HepG2 (cell line): ENCODE measurements at regions not wholly inside any gene's neighbourhood (a gene's known extent, or its start where the extent isn't known, plus 50 kb on each side); places are given as distances from the start of the nearest gene placed in this dataset.

Experiments
- ATAC-seq: fragments of 200-7000 bp; cut with Tn5 transposase; 3 replicates; pipeline ENCODE4 v1.9.1; 2020; ENCODE audit warnings: mild to moderate bottlenecking, moderate library complexity
- BruUV-seq: library from RNA; stranded (reverse); fragments of 400-500 nt; replicated peaks from 2 replicates; lab custom pipeline; 2021; lab: Mats Ljungman, UMichigan
- CTCF ChIA-PET: fragments of 300-600 bp; formaldehyde crosslinking; extraction: SDS; loops from one replicate; lab custom pipeline; 2021; ENCODE audit warnings: low total read pairs, inconsistent platforms, low intra/inter-chr PET ratio; lab: Yijun Ruan, JAX
- POLR2A ChIA-PET: fragments of 350-600 bp; sonication (Branson Sonifier 250); formaldehyde crosslinking; loops from one replicate; lab custom pipeline; 2020; ENCODE audit warnings: antibody characterized with exemption, inconsistent platforms; lab: Yijun Ruan, JAX
- DNase-seq: peaks from one replicate; pipeline ENCODE4 v3.0.0-alpha.2; 2015; ENCODE audit warnings: low spot score
- FAIRE-seq: peaks from 3 replicates; lab custom pipeline; 2011; peaks lifted over from hg19 to GRCh38; lab: Jason Lieb, UNC
- H2AFZ ChIP-seq: one replicate; pipeline ENCODE4 v1.6.1; 2011; ENCODE audit warnings: low read length, inconsistent platforms
- H3K27ac ChIP-seq: fragments of 300-600 bp; 3 replicates; pipeline ENCODE4 v1.8.0; 2011; ENCODE audit warnings: mixed run types, mild to moderate bottlenecking, mixed read lengths, low read length, inconsistent platforms; ENCODE audit not compliant: insufficient read depth; ENCODE audit errors: extremely low read length
- H3K27me3 ChIP-seq, 2 experiments: fragments of 200-600 bp in 1 of 2; 2 replicates in 1 of 2; 3 replicates in 1 of 2; pipeline versions ENCODE4 v1.6.0 to v1.8.0; 2011; ENCODE audit warnings: low read length in 2 of 2, mild to moderate bottlenecking in 2 of 2, moderate library complexity in 2 of 2, inconsistent platforms in 1 of 2; ENCODE audit not compliant: insufficient read depth in 2 of 2, control insufficient read depth in 1 of 2
- H3K36me3 ChIP-seq, 2 experiments: fragments of 200-600 bp in 1 of 2; replicated peaks in 1 of 2; 2 replicates in 1 of 2; 3 replicates in 1 of 2; pipeline versions ENCODE4 v1.5.1 to v1.8.0; 2011; ENCODE audit warnings: low read length in 2 of 2, inconsistent platforms in 1 of 2; ENCODE audit not compliant: insufficient read depth in 2 of 2, control insufficient read depth in 1 of 2
- H3K4me1 ChIP-seq: 2 replicates; pipeline ENCODE4 v1.5.1; 2012; ENCODE audit warnings: low read length, inconsistent platforms; ENCODE audit not compliant: insufficient read depth
- H3K4me2 ChIP-seq: 2 replicates; pipeline ENCODE4 v1.6.0; 2011; ENCODE audit warnings: low read depth, low read length, inconsistent platforms
- H3K4me3 ChIP-seq, 3 experiments: fragments of 200-600 bp in 1 of 3; sonication (generic), shearing (Covaris generic) in 1 of 3; replicated peaks in 1 of 3; 2 replicates each; pipeline ENCODE4 v1.5.1; 2011 to 2016; ENCODE audit warnings: low read length in 3 of 3, inconsistent platforms in 2 of 3, low read depth in 2 of 3, mild to moderate bottlenecking in 2 of 3, control low read depth in 1 of 3, mixed read lengths in 1 of 3; ENCODE audit not compliant: insufficient read depth in 1 of 3
- H3K79me2 ChIP-seq: one replicate; pipeline ENCODE4 v1.6.1; 2011; ENCODE audit warnings: low read length, inconsistent platforms; ENCODE audit not compliant: insufficient read depth
- H3K9ac ChIP-seq: 2 replicates; pipeline ENCODE4 v1.6.0; 2011; ENCODE audit warnings: mild to moderate bottlenecking, low read depth, low read length, inconsistent platforms; ENCODE audit not compliant: insufficient read depth
- H3K9me3 ChIP-seq: 2 replicates; pipeline ENCODE4 v1.5.1; 2012; ENCODE audit warnings: mild to moderate bottlenecking, low read length
- H4K20me1 ChIP-seq: 2 replicates; pipeline ENCODE4 v1.6.0; 2011; ENCODE audit warnings: inconsistent platforms, mild to moderate bottlenecking, low read length, moderate library complexity; ENCODE audit not compliant: insufficient read depth
- ARNT ChIP-seq: fragments of 450-650 bp; IDR thresholded peaks from 2 replicates; pipeline ENCODE4 v1.6.1; 2017
- DMAP1 ChIP-seq: IDR thresholded peaks from 2 replicates; pipeline ENCODE4 v1.6.1; 2016
- FOXJ3 ChIP-seq: sonication (generic); formaldehyde crosslinking; IDR thresholded peaks from 2 replicates; pipeline ENCODE4 v1.4.0; 2020; ENCODE audit warnings: missing genetic modification reagents, mild to moderate bottlenecking, borderline replicate concordance
- KAT2B ChIP-seq: fragments of 150-350 bp; IDR thresholded peaks from 2 replicates; pipeline ENCODE4 v1.6.1; 2014; ENCODE audit warnings: low read depth, low read length, borderline replicate concordance
- TARDBP ChIP-seq: sonication (generic); formaldehyde crosslinking; IDR thresholded peaks from 2 replicates; pipeline ENCODE4 v1.8.0; 2022; ENCODE audit warnings: mild to moderate bottlenecking, missing genetic modification reagents
- TOE1 ChIP-seq: sonication (generic); formaldehyde crosslinking; IDR thresholded peaks from 2 replicates; pipeline ENCODE4 v1.4.0; 2020; ENCODE audit warnings: mild to moderate bottlenecking, missing genetic modification reagents
- ZBTB21 ChIP-seq: sonication (generic); formaldehyde crosslinking; IDR thresholded peaks from 2 replicates; pipeline ENCODE4 v1.4.0; 2020; ENCODE audit warnings: missing genetic modification reagents
- ZFP36L1 ChIP-seq: sonication (generic); formaldehyde crosslinking; IDR thresholded peaks from 2 replicates; pipeline ENCODE4 v1.8.0; 2022; ENCODE audit warnings: mild to moderate bottlenecking, missing genetic modification reagents, moderate library complexity
- ZNF30 ChIP-seq: sonication (generic); formaldehyde crosslinking; IDR thresholded peaks from 2 replicates; pipeline ENCODE4 v1.5.0; 2020; ENCODE audit warnings: mild to moderate bottlenecking, missing genetic modification reagents
- ZNF772 ChIP-seq: sonication (generic); formaldehyde crosslinking; IDR thresholded peaks from 2 replicates; pipeline ENCODE4 v1.5.0; 2020; ENCODE audit warnings: mild to moderate bottlenecking, missing genetic modification reagents
- WGBS: methylation state at CpG from one replicate; pipeline ENCODE4 v1.1.6; 2017; ENCODE audit warnings: low lambda C conversion rate; 5-methylcytosine and 5-hydroxymethylcytosine counted together
- in situ Hi-C: cut with HindIII; loops from 2 replicates; pipeline ENCODE4 v1.10.0; 2017; ENCODE audit warnings: low pct_unique_long_range_greater_than_20kb; ENCODE audit not compliant: extremely low pct_ligation_motif_present
- intact Hi-C: fragments of 100-400 bp; cut with micrococcal nuclease; formaldehyde crosslinking; loops from one replicate; pipeline ENCODE4 v1.10.0; 2022; ENCODE audit not compliant: unreplicated experiment
- TF ChIP-seq, protein P1 (sequence below): sonication (generic); formaldehyde crosslinking; IDR thresholded peaks from 2 replicates; pipeline ENCODE4 v1.4.0; 2020; ENCODE audit warnings: mild to moderate bottlenecking, missing genetic modification reagents
- TF ChIP-seq, protein P2 (sequence below): sonication (generic); formaldehyde crosslinking; IDR thresholded peaks from 2 replicates; pipeline ENCODE4 v1.4.0; 2020; ENCODE audit warnings: low read depth, missing genetic modification reagents
- TF ChIP-seq, protein P3 (sequence below): sonication (generic); formaldehyde crosslinking; IDR thresholded peaks from 2 replicates; pipeline ENCODE4 v1.4.0; 2020; ENCODE audit warnings: missing genetic modification reagents, borderline replicate concordance
- TF ChIP-seq, protein P4 (sequence below): sonication (generic); formaldehyde crosslinking; IDR thresholded peaks from 2 replicates; pipeline ENCODE4 v1.5.0; 2020; ENCODE audit warnings: mild to moderate bottlenecking, missing genetic modification reagents
- TF ChIP-seq, protein P5 (sequence below): sonication (generic); formaldehyde crosslinking; IDR thresholded peaks from 2 replicates; pipeline ENCODE4 v1.5.0; 2020; ENCODE audit warnings: missing genetic modification reagents

DNA sequence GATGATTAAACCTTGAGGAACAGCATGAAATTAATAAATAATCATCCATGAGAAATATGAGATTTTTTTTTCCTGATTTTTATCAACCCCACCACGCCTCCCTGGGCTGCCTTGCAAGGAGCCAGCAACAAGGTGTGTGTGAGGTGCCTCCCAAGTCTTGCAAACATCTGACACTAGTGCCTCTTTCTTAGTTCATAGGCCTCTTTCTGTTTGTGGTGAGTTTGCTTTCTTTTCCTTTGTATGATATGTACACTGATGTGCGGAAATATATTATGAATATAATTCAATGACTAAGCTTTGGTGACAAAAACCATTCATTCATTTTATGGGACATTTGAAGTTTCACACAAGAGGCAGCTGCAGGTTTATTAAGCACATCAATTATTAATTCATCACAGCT, 63.2 kb upstream of the SYNDIG1 start:
- DNase-seq (no peak), ATAC-seq (no peak), FAIRE-seq (no peak)
- Histone ChIP-seq H3K4me3 (no peak overlapping the region), H3K4me1 (no peaks in the 10 kb centered on the region), H3K79me2 (no peaks in the 10 kb centered on the region), H2AFZ (no peak overlapping the region), H3K9me3 (no peaks in the 10 kb centered on the region), H3K27ac (no peak overlapping the region), H4K20me1 (no peaks in the 10 kb centered on the region), H3K27me3 (no peaks in the 10 kb centered on the region), H3K36me3 (no peaks in the 10 kb centered on the region), H3K9ac (no peak overlapping the region), H3K4me2 (no peak overlapping the region)
- intact Hi-C loops = no loop called here
- no TSS peak for BruUV-seq
- 34% methylated on average over 2 of the region's 2 CpGs for WGBS
- in situ Hi-C loops = no loop called here
- ChIA-PET CTCF (no interaction called here), POLR2A (no interaction called here)
- TF ChIP-seq ZNF30 (no peak), TOE1 (CRISPR knock-in tag) (no peak), FOXJ3 (CRISPR knock-in tag) (no peak), DMAP1 (no peak), TARDBP (CRISPR knock-in tag) (no peak), KAT2B (no peak), ZNF772 (CRISPR knock-in tag) (no peak), ARNT (no peak), ZFP36L1 (no peak), ZBTB21 (CRISPR knock-in tag) (no peak)
- TF ChIP-seq, protein P1, sequence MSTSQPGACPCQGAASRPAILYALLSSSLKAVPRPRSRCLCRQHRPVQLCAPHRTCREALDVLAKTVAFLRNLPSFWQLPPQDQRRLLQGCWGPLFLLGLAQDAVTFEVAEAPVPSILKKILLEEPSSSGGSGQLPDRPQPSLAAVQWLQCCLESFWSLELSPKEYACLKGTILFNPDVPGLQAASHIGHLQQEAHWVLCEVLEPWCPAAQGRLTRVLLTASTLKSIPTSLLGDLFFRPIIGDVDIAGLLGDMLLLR (CRISPR knock-in tag) = no peak
- TF ChIP-seq, protein P2, sequence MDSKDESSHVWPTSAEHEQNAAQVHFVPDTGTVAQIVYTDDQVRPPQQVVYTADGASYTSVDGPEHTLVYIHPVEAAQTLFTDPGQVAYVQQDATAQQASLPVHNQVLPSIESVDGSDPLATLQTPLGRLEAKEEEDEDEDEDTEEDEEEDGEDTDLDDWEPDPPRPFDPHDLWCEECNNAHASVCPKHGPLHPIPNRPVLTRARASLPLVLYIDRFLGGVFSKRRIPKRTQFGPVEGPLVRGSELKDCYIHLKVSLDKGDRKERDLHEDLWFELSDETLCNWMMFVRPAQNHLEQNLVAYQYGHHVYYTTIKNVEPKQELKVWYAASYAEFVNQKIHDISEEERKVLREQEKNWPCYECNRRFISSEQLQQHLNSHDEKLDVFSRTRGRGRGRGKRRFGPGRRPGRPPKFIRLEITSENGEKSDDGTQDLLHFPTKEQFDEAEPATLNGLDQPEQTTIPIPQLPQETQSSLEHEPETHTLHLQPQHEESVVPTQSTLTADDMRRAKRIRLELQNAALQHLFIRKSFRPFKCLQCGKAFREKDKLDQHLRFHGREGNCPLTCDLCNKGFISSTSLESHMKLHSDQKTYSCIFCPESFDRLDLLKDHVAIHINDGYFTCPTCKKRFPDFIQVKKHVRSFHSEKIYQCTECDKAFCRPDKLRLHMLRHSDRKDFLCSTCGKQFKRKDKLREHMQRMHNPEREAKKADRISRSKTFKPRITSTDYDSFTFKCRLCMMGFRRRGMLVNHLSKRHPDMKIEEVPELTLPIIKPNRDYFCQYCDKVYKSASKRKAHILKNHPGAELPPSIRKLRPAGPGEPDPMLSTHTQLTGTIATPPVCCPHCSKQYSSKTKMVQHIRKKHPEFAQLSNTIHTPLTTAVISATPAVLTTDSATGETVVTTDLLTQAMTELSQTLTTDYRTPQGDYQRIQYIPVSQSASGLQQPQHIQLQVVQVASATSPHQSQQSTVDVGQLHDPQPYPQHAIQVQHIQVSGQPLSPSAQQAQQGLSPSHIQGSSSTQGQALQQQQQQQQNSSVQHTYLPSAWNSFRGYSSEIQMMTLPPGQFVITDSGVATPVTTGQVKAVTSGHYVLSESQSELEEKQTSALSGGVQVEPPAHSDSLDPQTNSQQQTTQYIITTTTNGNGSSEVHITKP (CRISPR knock-in tag) = no peak
- TF ChIP-seq, protein P3, sequence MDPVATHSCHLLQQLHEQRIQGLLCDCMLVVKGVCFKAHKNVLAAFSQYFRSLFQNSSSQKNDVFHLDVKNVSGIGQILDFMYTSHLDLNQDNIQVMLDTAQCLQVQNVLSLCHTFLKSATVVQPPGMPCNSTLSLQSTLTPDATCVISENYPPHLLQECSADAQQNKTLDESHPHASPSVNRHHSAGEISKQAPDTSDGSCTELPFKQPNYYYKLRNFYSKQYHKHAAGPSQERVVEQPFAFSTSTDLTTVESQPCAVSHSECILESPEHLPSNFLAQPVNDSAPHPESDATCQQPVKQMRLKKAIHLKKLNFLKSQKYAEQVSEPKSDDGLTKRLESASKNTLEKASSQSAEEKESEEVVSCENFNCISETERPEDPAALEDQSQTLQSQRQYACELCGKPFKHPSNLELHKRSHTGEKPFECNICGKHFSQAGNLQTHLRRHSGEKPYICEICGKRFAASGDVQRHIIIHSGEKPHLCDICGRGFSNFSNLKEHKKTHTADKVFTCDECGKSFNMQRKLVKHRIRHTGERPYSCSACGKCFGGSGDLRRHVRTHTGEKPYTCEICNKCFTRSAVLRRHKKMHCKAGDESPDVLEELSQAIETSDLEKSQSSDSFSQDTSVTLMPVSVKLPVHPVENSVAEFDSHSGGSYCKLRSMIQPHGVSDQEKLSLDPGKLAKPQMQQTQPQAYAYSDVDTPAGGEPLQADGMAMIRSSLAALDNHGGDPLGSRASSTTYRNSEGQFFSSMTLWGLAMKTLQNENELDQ (CRISPR knock-in tag) = no peak
- TF ChIP-seq, protein P4, sequence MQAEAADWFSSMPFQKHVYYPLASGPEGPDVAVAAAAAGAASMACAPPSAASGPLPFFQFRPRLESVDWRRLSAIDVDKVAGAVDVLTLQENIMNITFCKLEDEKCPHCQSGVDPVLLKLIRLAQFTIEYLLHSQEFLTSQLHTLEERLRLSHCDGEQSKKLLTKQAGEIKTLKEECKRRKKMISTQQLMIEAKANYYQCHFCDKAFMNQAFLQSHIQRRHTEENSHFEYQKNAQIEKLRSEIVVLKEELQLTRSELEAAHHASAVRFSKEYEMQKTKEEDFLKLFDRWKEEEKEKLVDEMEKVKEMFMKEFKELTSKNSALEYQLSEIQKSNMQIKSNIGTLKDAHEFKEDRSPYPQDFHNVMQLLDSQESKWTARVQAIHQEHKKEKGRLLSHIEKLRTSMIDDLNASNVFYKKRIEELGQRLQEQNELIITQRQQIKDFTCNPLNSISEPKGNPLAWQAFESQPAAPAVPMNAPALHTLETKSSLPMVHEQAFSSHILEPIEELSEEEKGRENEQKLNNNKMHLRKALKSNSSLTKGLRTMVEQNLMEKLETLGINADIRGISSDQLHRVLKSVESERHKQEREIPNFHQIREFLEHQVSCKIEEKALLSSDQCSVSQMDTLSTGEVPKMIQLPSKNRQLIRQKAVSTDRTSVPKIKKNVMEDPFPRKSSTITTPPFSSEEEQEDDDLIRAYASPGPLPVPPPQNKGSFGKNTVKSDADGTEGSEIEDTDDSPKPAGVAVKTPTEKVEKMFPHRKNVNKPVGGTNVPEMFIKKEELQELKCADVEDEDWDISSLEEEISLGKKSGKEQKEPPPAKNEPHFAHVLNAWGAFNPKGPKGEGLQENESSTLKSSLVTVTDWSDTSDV (CRISPR knock-in tag) = no peak
- TF ChIP-seq, protein P5, sequence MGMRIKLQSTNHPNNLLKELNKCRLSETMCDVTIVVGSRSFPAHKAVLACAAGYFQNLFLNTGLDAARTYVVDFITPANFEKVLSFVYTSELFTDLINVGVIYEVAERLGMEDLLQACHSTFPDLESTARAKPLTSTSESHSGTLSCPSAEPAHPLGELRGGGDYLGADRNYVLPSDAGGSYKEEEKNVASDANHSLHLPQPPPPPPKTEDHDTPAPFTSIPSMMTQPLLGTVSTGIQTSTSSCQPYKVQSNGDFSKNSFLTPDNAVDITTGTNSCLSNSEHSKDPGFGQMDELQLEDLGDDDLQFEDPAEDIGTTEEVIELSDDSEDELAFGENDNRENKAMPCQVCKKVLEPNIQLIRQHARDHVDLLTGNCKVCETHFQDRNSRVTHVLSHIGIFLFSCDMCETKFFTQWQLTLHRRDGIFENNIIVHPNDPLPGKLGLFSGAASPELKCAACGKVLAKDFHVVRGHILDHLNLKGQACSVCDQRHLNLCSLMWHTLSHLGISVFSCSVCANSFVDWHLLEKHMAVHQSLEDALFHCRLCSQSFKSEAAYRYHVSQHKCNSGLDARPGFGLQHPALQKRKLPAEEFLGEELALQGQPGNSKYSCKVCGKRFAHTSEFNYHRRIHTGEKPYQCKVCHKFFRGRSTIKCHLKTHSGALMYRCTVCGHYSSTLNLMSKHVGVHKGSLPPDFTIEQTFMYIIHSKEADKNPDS (CRISPR knock-in tag) = no peak
